PFSK-1 (cell line): ENCODE measurements at regions not wholly inside any gene's neighbourhood (a gene's known extent, or its start where the extent isn't known, plus 50 kb on each side); places are given as distances from the start of the nearest gene placed in this dataset.

ENCODE experiments used
- FOXP2 ChIP-seq: optimal IDR thresholded peaks from 2 replicates; pipeline ENCODE3; 2011; ENCODE audit warnings: borderline replicate concordance, control low read depth, inconsistent platforms; ENCODE audit not compliant: insufficient read depth; ENCODE audit errors: extremely low read length, extremely low read depth
- POLR2AphosphoS5 ChIP-seq: IDR thresholded peaks from 2 replicates; pipeline ENCODE4 v1.6.1; 2012; ENCODE audit warnings: low read depth, mild to moderate bottlenecking, control low read depth, low read length, moderate library complexity
- REST ChIP-seq, 2 experiments: IDR thresholded peaks; 2 replicates each; pipeline versions ENCODE4 v1.6.1 to v1.8.0; 2011 to 2012; ENCODE audit warnings: low read depth in 2 of 2, low read length in 2 of 2, control low read depth in 1 of 2, inconsistent platforms in 1 of 2, mild to moderate bottlenecking in 1 of 2, moderate library complexity in 1 of 2; ENCODE audit not compliant: insufficient read depth in 1 of 2
- SIN3A ChIP-seq: IDR thresholded peaks from 2 replicates; pipeline ENCODE4 v1.6.1; 2012; ENCODE audit warnings: mild to moderate bottlenecking, low read length, moderate library complexity, borderline replicate concordance; ENCODE audit not compliant: insufficient read depth
- TAF1 ChIP-seq: IDR thresholded peaks from 2 replicates; pipeline ENCODE4 v1.6.1; 2012; ENCODE audit warnings: low read length, control low read depth, borderline replicate concordance; ENCODE audit not compliant: insufficient read depth

- TF ChIP-seq TAF1 (no peak), SIN3A (no peak), FOXP2 (no peak), POLR2AphosphoS5 (no peak), REST (IDR thresholded peaks at IDR 0.05; ENCODE audit: insufficient read depth in 1 of 2, low read depth in 2 of 2, low read length in 2 of 2) (no peak)
Observed at GRCh38 chr9:24657387-24657786, 111.7 kb upstream of the IZUMO3 start.

GRCh38 chr9:24652181-24652580 lies 106.5 kb upstream of the IZUMO3 start:
- TF ChIP-seq SIN3A (no peak), POLR2AphosphoS5 (no peak), REST (IDR thresholded peaks at IDR 0.05; ENCODE audit: insufficient read depth in 1 of 2, low read depth in 2 of 2, low read length in 2 of 2) (no peak), FOXP2 (no peak), TAF1 (no peak)

- TF ChIP-seq POLR2AphosphoS5 (no peak), SIN3A (no peak)
Observed at GRCh38 chr9:24625097-24625496, 79.4 kb upstream of the IZUMO3 start.

- TF ChIP-seq REST (IDR thresholded peaks at IDR 0.05; ENCODE audit: insufficient read depth in 1 of 2, low read depth in 2 of 2, low read length in 2 of 2) (no peak), FOXP2 (no peak), TAF1 (no peak), SIN3A (no peak), POLR2AphosphoS5 (no peak)
Observed at GRCh38 chr9:24624481-24624880, 78.8 kb upstream of the IZUMO3 start.

- no peak for TF ChIP-seq FOXP2
- no peak for TF ChIP-seq TAF1
- TF ChIP-seq REST (IDR thresholded peaks at IDR 0.05; ENCODE audit: insufficient read depth in 1 of 2, low read depth in 2 of 2, low read length in 2 of 2), result no peak
Observed at GRCh38 chr9:24620741-24621140, 75.0 kb upstream of the IZUMO3 start.

- TF ChIP-seq POLR2AphosphoS5 (no peak), TAF1 (no peak), REST (IDR thresholded peaks at IDR 0.05; ENCODE audit: insufficient read depth in 1 of 2, low read depth in 2 of 2, low read length in 2 of 2) (no peak), SIN3A (no peak), FOXP2 (no peak)
Observed at GRCh38 chr9:24616863-24617262, 71.2 kb upstream of the IZUMO3 start.
